ENCODE measurements at regions not wholly inside any gene's neighbourhood (a gene's known extent, or its start where the extent isn't known, plus 50 kb on each side); places are given as distances from the start of the nearest gene placed in this dataset.
A peak's percentile ranks its signal among the peaks of the same experiment; 100 is the strongest.

DNA sequence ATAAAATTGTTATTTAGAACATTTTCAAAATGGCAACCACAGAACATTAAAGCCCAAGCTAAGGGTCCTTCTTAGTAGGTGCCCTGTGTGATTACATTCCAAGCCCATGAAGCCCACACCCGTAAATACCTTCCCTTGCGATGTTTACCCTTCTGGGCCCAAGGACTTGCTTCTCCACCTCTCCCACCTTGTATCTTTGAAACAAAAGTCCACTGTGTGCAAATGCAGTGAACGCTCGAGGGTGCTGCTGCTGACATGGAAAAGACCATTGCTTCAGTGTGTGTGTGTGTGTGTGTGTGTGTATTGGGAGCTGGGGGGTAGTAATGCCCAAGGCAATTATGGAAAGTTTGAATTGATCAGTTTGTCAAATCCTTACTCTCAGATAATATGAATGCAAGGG is 298.1 kb downstream of the TGFB2 start:
- no peak for DNase-seq

DNA sequence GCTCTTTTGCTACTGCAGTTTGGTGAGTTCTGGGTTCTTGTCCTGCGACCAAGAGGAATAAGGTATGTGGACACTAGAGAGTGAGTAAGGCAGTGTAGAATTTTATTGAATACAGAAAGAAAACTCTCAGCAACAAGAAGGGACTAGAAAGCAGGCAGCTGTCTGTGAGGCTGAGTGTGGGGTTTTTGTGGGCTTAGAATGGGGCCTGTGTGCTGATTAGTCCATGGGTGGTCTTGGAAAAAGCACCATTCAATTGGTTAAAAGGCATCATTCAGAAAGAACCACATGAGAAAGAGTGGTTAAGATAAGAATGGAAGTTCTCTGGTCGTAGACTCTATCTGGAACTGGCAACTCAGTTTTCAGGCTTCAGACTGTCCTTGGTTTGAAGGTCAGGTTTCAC is 298.8 kb downstream of the TGFB2 start:
- DNase-seq = no peak

DNA sequence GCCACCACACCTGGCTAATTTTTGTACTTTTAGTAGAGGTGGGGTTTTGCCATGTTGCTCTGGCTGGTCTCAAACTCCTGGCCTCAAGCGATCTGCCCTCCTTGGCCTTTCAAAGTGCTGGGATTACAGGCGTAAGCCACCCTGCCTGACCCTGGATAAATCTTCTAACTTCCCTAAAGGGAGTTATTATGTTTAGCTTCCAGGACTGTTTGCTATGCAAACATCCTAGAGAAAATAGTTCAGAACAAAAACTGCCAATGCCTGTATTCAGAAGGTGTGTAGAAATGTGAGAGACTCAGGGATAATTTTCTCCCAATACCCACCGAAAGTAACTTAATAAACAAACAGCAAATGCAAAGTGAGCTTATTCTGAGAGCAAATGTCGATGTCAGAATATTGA is 301.2 kb downstream of the TGFB2 start:
- peak; percentile 16 for DNase-seq

DNA sequence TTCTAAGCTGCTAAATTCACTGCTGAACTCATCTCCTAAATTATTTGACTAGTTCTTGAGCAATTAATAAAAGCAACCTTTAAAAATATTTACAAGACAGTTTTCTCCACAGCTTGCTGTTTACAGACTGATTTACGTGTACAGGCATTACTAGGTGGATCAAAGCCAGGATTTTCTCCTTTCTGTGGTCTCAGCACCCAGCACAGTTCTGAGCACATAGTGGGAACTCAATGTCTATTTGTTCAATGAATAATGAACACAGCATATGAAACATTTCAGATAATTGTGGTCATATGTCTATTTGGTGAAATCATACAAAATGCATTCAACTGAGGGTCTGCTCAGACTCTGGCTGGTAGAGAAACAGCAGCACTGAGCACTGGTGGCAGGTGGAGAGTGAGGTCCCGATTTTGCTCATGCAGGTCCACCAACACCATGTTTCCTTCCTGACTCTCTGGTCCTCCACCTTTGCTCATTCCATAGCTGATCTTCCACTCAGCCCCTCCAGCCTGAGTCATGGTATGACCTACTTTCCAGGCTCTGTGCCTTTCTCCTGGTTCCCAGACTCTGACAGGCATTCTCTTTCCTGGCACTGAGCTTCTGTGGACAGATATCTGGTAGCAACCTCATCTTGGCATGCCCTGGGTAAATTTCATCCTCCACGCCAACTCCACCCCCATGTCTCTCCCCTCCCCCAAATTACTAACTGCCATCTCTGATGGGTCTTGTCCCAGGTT is 311.3 kb downstream of the TGFB2 start:
- no peak for DNase-seq

DNA sequence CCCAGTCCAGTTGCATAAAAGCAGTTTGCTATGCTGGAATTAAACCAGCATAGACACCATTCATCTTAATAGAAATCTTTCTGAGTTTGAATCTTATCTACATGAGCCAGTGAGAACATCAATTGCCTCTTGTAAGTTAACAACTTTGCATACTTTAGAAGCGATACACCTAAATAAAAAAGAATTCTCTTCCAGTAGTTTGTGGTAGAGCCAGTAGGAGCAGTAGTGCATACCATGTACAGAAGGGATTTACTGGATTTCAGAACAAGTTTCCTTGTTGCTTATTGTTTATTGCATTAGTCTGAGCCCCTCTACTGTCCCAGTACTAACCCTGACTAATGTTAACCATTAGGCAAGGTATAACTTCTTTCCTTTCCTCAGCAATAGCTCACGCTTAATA is 313.1 kb downstream of the TGFB2 start:
- no peak for DNase-seq

DNA sequence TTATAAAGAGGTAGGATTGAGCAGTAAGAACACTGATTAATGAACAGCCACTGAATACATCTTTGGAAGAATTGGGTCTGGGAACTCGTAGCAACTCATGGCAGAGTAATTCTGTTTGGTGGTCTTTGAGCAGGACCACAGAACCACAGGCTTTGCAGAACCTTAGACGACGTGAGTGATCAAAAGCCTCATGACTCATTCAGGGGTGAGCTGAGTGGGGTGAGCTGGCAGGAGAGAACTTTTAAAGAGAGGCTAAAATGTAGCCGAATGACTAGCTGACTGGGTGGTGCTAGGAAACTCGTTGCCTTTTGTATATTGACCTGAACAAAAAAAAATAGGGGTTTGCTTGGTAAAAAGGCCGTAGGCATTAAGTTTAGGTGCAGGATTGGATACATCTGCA is 313.8 kb downstream of the TGFB2 start:
- DNase-seq = no peak

DNA sequence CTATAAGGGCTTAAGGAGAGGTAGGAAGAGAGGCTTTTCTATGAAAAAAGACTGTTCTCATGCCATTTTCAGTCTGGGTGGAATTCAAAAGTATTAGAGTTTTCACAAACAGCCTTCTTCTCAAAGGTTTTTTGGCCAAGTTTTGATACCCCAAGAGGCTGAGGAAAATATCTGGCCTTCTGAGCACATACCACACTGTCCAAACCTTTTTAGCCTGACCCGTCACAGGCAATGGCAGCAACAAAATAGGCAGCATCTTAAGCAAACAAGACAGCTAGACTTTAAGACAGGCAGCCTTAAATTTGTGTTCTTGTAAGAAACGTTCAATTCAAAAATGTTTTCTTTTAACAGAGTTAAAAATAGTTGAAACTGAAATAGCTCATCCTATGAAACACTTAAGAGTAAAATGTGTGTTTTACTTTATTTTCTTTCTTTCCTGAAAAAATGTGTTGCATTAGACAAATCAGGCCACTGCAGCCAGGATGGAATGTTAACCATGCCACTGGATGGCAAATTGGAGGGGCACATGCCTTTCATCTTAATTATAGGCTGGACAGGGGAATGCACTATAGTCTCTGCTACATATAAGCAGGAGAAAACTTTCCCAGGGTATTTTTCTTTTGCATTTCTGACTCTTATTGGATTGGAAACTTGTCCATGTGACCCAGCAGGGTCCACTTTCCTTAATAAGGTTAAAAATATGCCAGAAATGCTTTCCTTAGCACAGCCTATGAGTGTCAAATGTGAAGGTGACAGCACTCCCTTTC is 315.0 kb downstream of the TGFB2 start:
- DNase-seq = peak; percentile 34

DNA sequence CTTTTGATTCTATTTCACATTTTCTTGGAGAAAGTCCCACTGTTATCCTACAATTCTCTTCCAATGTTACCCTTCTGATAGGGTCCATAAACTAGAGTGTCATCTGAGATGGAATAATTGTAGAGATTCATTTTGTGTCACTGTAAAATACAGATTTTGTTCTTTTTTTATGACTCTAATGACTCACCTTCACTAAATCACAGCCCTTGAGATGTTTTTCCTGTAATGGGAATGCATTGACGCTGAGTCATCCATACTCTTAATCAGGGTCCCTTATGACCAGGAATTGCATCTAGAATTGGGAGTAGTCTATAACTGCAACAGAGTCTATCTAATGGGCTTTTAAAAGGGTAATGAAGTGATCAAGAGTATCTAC is 315.5 kb downstream of the TGFB2 start:
- peak; percentile 69 for DNase-seq

DNA sequence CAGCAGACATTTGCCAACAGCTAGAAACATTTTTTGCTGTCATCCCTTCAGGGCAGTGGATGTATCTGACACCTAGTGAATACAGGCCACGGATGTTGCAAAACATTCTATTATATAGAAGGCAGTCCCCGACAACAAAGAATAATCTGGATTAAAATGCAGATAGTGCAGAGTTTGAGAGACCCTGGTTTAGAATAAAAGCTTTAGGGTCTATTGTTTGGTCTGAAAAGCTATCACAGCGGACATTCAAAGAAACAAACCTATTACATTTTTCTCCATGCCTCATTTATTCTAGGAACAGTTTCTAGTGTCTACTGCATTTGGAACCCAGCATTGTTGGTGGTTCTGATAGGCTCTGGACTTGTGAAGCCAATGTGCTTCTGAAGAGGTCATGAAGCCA is 316.3 kb downstream of the TGFB2 start:
- no peak for DNase-seq

DNA sequence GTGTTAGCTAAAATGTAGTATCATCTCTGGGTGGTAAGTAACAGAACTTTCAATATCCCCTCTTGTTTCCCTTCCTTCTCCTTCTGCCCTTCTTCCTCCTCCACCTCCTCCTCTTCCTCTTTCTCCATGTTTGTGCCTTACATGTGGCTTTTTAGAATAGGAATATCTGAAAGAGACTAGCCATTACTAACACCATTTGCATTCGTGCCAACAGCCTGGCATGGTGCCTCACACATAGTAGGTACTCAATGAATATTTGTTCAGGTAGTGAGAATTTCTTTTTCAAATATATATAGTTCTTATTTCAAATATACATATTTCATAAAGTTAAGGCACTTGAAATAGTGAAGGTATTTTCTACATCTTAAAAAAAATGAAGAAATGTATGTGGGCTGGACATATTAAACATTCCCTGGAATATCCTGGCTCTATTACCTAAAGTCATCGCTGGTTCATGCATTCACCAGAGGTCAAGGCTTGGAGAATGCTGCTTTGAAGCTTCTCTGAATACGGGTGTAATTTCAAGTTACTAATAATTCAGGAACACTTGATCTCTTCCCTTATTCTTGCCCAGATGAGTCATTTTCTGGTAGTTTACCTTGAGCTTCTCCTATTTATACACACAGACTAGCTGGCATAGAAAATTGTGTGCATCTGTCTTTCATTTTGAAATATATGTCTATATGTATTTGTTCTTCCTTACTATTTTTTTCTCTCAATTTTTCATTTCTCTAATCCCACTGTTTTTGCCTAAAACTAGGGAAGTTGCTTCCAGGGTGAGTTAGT is 319.4 kb downstream of the TGFB2 start:
- DNase-seq = peak; percentile 35

DNA sequence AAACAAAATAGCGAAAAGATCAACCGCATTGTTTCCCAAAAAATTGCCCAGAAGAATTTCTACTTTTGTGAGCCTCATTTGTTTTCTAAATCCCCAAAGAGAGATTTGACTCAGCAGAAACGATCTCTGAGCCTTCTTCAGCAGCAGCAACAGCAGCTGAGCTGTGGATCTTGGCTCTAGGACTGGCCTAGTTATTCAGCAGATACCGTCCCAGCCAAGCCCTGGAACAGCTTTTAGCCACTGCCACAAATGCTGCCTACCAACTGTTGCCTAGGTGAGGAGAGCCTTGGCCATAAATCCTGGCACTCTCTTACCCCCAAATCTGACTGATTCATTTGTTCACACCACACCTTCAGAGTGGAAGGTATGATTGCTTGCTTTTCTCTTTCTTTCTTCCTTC is 320.1 kb downstream of the TGFB2 start:
- peak; percentile 64 for DNase-seq

DNA sequence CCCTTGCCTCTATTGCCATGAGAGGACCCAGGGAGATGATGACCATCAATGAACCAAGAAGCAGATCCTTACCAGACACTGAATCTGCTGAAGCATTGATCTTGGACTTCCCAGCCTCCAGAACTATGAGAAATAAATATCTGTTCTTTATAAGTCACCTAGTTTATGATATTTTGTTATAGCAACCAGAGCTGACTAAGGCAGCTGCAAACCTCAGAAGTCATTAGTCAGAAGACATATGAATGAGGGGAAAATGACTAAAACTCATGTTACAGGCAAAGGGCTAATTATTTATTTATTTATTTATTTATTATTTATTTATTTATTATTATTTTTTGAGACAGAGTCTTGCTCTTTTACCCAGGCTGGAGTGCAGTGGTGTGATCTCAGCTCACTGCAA is 321.1 kb downstream of the TGFB2 start:
- DNase-seq = no peak

DNA sequence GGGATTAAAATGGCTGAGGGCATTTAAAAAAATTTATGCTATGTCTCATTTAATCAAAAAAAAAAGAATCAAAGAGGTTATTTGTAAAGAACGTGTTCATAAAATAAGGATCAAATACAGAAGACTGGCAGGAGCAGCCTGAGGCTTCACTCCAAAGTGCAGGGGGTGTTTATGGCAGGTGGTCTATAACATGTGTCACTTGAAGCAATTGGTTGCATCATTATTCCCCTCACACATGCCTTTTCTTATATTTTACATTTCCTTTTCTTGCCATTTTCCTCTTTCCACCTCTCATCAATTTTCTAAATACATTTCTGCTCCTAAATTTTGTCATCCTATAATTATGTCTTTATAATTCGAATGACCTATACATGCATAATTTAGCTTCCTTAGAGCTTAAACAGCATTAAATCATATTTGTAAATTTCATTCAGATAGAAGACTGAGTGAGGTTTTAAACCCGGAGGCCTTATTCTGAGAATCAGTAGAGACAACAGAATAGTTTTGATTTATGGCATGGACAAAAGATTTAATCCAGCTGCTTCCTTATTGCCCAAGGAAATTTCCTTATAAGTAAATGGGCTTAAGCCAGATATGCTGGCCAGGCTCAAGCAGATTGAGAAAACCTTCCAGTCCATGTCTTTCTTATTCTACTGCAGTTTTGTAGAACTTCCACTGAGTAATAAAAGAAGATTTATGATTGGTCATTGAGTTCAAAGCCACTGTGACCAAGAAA is 322.8 kb downstream of the TGFB2 start:
- DNase-seq = peak; percentile 94

DNA sequence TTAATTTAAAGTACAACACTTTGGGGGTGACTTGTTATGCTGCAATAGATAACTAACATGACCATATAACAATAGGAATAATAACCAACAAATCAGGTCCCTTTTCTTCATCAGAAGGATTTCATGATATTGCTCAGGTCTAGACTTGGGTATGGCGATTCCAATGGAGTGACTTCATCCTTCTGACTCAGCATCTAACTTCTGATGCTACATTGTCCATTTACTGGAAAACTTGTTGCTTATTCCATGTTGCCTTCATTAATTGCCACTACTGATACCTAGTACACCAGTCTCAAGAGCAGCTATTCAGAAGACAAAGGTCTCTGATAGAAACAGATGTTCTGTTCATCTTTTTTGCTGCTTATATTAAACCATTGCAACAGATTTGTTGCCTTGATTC is 324.3 kb downstream of the TGFB2 start:
- no peak for DNase-seq

DNA sequence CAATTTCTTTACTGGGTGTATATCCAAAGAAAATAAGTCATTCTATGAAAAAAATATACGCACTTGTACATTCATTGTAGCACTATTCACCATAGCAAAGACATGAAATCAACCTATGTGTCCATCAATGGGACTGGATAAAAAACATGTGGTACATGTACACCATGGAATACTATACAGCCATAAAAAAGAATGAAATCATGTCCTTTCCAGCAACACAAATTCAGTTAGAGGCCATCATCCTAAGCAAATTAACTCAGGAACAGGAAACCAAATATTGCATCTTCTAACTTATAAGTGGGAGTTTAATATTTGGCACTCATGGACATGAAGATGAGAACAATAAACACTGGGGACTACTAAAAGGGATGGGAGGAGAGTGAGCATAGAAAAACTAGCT is 325.7 kb downstream of the TGFB2 start:
- no peak for DNase-seq

DNA sequence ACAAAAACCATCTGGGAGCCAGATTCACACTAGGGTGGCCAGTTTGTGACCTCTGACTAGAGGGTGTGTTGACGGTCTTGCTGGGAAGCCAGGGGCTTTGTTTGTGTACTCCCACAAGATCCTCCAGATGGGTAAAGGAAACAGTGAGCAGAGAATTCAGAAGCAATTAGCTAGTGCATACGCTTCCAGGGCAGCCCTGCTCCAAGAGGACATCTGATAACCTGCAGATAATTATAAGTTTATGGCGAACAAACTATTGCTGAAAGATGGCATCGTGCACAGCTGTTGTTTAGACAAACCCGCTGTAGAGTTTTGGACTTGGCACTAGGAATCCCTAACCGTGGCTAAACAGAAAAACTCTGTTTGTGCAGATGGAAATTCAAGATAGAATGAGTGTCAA is 326.4 kb downstream of the TGFB2 start:
- peak; percentile 99 for DNase-seq

DNA sequence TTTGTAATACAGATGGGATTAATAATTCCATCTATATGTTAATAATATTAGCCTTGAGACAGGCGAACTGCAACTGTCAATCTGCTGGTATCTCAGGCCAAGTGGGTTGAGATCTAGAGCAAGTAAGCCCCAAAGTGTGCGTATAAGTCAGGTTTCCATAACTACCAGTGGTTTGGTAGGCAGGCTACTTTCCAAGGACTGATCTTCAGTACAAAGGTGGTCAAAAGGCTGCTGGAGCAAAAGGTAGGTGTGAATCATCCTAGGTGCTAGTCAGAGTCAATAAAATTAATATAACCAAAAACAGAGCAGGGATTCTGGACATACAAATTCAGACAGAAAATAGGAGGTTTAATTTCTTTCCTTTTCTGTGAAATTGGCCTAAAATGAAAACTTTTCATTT is 328.0 kb downstream of the TGFB2 start:
- peak; percentile 11 for DNase-seq

DNA sequence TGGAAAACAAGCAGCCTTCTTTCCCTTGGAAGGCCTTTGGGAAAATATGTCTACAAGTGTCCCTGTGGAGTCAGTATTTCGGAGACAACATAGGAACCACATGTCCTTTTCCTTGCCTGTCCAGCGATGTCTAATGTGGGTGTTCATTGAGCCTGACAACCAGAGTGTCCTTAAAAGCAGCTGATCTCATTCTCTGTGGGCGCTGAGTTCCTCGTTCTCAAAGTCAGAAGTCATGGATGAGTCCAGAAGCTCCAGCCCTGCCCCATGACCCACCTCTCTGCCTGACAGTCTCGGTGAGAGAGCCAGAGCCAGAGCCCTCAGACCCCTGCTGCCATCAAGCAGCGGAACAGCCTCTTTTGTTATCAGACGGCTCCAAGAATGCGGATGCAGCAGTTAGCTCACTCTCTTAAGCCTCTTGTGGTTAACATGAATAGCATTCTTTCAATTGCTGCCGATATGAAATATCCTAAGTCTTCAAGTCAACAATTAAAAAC is 329.2 kb downstream of the TGFB2 start:
- DNase-seq = peak; percentile 10

DNA sequence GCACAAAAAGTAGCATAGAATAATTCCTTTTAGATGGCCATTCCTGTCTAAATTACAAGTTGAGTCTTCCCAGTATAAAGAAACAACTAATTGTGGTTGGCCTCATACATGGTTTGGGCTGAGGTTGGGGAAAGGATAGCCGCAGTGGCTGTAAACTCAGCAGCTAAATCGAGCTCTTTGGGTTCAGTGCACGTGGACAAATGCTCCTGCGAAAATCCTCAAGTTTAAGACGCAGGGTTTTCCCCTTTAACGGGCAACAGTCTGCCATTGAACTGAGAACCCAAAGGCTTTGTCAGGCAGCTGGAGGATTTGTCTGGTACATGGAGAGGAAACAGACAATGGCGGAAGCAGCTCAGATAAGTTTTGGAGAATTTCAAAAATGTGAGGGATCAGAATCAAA is 331.9 kb downstream of the TGFB2 start:
- no peak for DNase-seq

DNA sequence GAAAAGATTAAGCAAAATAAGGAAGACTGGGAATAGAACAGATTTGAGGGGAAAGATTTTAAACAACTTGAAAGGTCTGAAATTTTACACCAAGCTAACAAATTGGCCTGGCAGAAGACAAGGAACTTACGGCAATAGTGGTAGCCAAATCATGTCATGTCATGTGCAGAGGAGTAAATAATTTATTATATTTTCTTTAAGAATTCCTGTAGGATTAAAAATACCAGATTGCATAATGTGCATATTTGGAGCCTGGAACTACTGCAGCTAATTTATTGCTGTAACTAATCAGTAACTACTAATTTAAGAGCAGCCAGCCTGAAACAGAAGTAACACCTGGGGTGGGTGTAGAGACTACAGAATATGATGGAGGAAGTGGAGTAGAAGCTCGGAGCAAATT is 334.3 kb downstream of the TGFB2 start:
- DNase-seq = no peak

DNA sequence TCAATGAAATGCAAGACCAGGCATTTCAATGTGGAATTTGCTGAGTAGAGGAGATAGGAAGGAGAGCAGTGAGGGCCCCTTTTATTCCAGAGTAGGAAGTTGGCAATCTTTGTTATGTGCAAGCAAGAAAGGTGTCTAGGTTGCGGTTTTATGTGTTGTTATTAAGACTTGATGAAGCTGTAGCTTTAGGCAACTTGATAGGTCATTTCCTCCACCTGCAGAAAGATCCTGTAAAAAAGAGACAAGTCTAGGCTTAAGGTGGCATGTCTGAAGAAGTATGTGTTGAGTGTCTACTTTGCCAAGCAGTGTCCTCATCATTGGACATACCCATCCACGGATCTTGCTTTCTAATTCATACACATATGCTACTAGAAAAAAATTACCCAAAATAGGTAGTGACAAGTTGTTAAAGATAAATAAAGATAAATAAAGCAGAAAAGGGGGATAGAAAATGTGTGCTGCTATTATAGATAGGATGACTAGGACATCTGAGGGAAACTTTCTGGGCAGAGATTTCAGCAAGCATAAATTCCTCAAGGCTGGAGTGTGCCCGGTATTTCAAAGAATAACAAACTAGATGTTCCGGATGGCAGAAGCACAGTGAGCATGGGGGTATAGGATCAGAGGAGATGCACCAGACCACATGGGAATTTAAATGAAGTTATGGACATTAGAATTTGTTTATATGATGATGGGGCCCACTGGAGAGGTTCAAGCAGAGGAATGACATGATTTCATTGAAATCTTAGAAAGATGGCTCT is 335.0 kb downstream of the TGFB2 start:
- DNase-seq = no peak

DNA sequence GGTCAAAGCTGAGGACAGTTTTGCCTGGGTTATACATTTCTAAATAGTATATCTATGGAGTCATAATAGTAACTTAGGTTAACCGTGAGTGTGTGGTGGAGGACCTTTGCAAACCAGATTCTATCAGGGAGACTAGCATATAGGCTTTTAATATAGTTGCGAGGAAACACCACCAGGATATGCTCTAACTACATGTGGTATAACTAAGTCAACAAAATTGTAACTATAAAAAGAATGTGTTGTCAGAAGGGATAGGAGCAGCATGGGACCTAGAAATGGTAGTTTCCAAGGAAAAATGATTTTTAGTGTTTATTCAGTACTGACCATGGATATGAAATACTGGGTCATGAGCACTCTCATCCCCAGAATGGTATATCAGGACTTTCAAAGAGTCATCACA is 338.1 kb downstream of the TGFB2 start:
- DNase-seq = no peak
